Neural cell (in vitro differentiated cells): ENCODE measurements at regions not wholly inside any gene's neighbourhood (a gene's known extent, or its start where the extent isn't known, plus 50 kb on each side); places are given as distances from the start of the nearest gene placed in this dataset.
"Not testable (repeated sequence)": the region's sequence is repeated elsewhere in the genome, so short reads cannot be mapped to it uniquely, and the experiment has no call there.

ENCODE experiments used
- CTCF ChIP-seq: fragments of 450-650 bp; IDR thresholded peaks from 2 replicates; pipeline ENCODE4 v1.5.1; 2014; ENCODE audit warnings: antibody characterized with exemption, mild to moderate bottlenecking, moderate library complexity; ENCODE audit not compliant: poor library complexity, severe bottlenecking
- EP300 ChIP-seq: fragments of 450-650 bp; conservative IDR thresholded peaks from 2 replicates; pipeline ENCODE4 v1.6.1; 2014; ENCODE audit warnings: antibody characterized with exemption, mild to moderate bottlenecking, moderate library complexity; ENCODE audit not compliant: poor library complexity, severe bottlenecking
- EZH2 ChIP-seq: fragments of 200-600, 300-800 bp; shearing (Covaris generic), sonication (generic); IDR thresholded peaks from 2 replicates; pipeline ENCODE4 v1.6.1; 2014; ENCODE audit warnings: antibody characterized with exemption, low read length, borderline replicate concordance, mild to moderate bottlenecking; ENCODE audit not compliant: insufficient read depth, poor library complexity, severe bottlenecking
- MXI1 ChIP-seq: fragments of 450-650 bp; conservative IDR thresholded peaks from 2 replicates; pipeline ENCODE4 v1.6.1; 2014; ENCODE audit warnings: antibody characterized with exemption, mild to moderate bottlenecking; ENCODE audit not compliant: poor library complexity, severe bottlenecking
- POLR2AphosphoS5 ChIP-seq: IDR thresholded peaks from 2 replicates; pipeline ENCODE4 v1.6.1; 2012
- RAD21 ChIP-seq: fragments of 450-650 bp; conservative IDR thresholded peaks from 2 replicates; pipeline ENCODE4 v1.6.1; 2014; ENCODE audit warnings: antibody characterized with exemption, mild to moderate bottlenecking, moderate library complexity
- REST ChIP-seq: IDR thresholded peaks from 2 replicates; pipeline ENCODE4 v1.6.1; 2012; ENCODE audit warnings: borderline replicate concordance
- SMC3 ChIP-seq: fragments of 450-650 bp; conservative IDR thresholded peaks from 2 replicates; pipeline ENCODE4 v1.6.1; 2014; ENCODE audit warnings: antibody characterized with exemption, mild to moderate bottlenecking, moderate library complexity; ENCODE audit not compliant: poor library complexity
- TAF1 ChIP-seq: IDR thresholded peaks from 2 replicates; pipeline ENCODE4 v1.6.1; 2012; ENCODE audit warnings: low read depth

- TF ChIP-seq MXI1, REST, CTCF, TAF1, EP300, POLR2AphosphoS5, EZH2, SMC3, RAD21: not testable (repeated sequence)
Measured at GRCh38 chr12:14215949-14216348, 149.5 kb upstream of the ATF7IP start.
